ENCODE measurements at regions not wholly inside any gene's neighbourhood (a gene's known extent, or its start where the extent isn't known, plus 50 kb on each side); places are given as distances from the start of the nearest gene placed in this dataset.

DNA sequence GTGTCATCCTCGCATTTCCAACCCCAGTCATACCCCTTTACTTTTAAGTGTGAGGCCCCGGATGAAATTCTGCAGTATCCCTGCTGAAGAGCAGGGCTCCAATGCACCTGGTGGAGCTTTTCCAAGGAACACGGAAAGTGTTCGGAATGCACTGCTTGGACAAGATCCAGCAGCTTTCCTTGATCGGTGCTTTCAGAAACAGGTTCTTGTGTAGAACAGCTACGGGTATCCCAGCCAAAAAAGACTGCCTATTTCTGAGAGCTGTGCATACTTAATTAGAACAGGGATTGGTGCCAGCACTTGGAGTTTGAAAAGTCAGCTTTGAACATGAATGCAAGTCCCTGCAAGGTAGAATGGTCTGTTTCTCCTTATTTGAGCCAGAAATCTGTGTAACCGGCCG lies 87.2 kb upstream of the C1QTNF9B start:
- Mint-ChIP-seq H3K4me3 (no peak overlapping the region), H3K27me3 (ENCODE audit: low read depth in 2 of 2) (peaks cover 11 to 20% of the 10 kb centered on the region in 2 donors), H3K9me3 (no peaks in the 10 kb centered on the region), H3K36me3 (no peaks in the 10 kb centered on the region), H3K27ac (no peak overlapping the region), H3K4me1 (peaks cover 9 to 10% of the 10 kb centered on the region in 2 donors)
- no peaks in the 10 kb centered on the region for H3K36me3 ChIP-seq (ENCODE audit: control insufficient read depth, insufficient read depth, low read length)
- peaks cover 11% of the 10 kb centered on the region for H3K4me1 ChIP-seq (ENCODE audit: control insufficient read depth, insufficient read depth, low read length)
- no peaks in the 10 kb centered on the region for H3K9me3 ChIP-seq (ENCODE audit: control insufficient read depth, insufficient read depth, low read length)
- intact Hi-C loops (cut with micrococcal nuclease): loop anchor here (5.0 kb wide), 1 partner anchor 288 kb away; no protein-coding TSS in a partner anchor
- TF ChIP-seq CTCF (IDR thresholded peaks at IDR 0.05): no peak
- no peak overlapping the region for H3K27ac ChIP-seq (ENCODE audit: low read length)
- no peaks in the 10 kb centered on the region for H3K27me3 ChIP-seq (ENCODE audit: control insufficient read depth, insufficient read depth, low read length)
- 93% methylated on average over 8 of the region's 8 CpGs for WGBS (ENCODE audit: insufficient coverage)
- no peak overlapping the region for H3K4me3 ChIP-seq (ENCODE audit: low read length)
- no peak for DNase-seq
- no peak for ATAC-seq

GRCh38 chr13:23985060-23985459 lies 87.8 kb upstream of the C1QTNF9B start:
- DNase-seq: no peak
- H3K27ac ChIP-seq (ENCODE audit: low read length): no peak overlapping the region

GRCh38 chr13:23985839-23986238 lies 88.5 kb upstream of the C1QTNF9B start:
- H3K27ac ChIP-seq (ENCODE audit: low read length): no peak overlapping the region
- Mint-ChIP-seq H3K27me3 (ENCODE audit: low read depth in 2 of 2) (peaks cover 14 to 29% of the 10 kb centered on the region in 2 donors), H3K27ac (no peak overlapping the region), H3K9me3 (no peaks in the 10 kb centered on the region), H3K4me1 (no peaks in the 10 kb centered on the region), H3K4me3 (no peak overlapping the region), H3K36me3 (no peaks in the 10 kb centered on the region)
- no peak for DNase-seq
- intact Hi-C loops (cut with micrococcal nuclease): no loop called here
- no peaks in the 10 kb centered on the region for H3K9me3 ChIP-seq (ENCODE audit: control insufficient read depth, insufficient read depth, low read length)
- WGBS (ENCODE audit: insufficient coverage): 88% methylated on average over 11 of the region's 11 CpGs
- no peak overlapping the region for H3K4me3 ChIP-seq (ENCODE audit: low read length)
- no peaks in the 10 kb centered on the region for H3K4me1 ChIP-seq (ENCODE audit: control insufficient read depth, insufficient read depth, low read length)
- no peak for ATAC-seq
- no peak for TF ChIP-seq CTCF (IDR thresholded peaks at IDR 0.05)
- no peaks in the 10 kb centered on the region for H3K27me3 ChIP-seq (ENCODE audit: control insufficient read depth, insufficient read depth, low read length)
- no peaks in the 10 kb centered on the region for H3K36me3 ChIP-seq (ENCODE audit: control insufficient read depth, insufficient read depth, low read length)

More at GRCh38 chr13:23985060-23985459, 87.8 kb upstream of the C1QTNF9B start:
- H3K9me3 ChIP-seq (ENCODE audit: control insufficient read depth, insufficient read depth, low read length): no peaks in the 10 kb centered on the region
- Mint-ChIP-seq H3K4me3 (no peak overlapping the region), H3K27ac (no peak overlapping the region), H3K9me3 (no peaks in the 10 kb centered on the region), H3K36me3 (no peaks in the 10 kb centered on the region), H3K27me3 (ENCODE audit: low read depth in 2 of 2) (peaks cover 8 to 21% of the 10 kb centered on the region in 2 donors), H3K4me1 (peaks cover 4 to 5% of the 10 kb centered on the region in 2 donors)
- H3K27me3 ChIP-seq (ENCODE audit: control insufficient read depth, insufficient read depth, low read length): no peaks in the 10 kb centered on the region
- peaks cover 6% of the 10 kb centered on the region for H3K4me1 ChIP-seq (ENCODE audit: control insufficient read depth, insufficient read depth, low read length)
- ATAC-seq: no peak
- no peaks in the 10 kb centered on the region for H3K36me3 ChIP-seq (ENCODE audit: control insufficient read depth, insufficient read depth, low read length)
- TF ChIP-seq CTCF (IDR thresholded peaks at IDR 0.05): no peak
- 77% methylated on average over 7 of the region's 7 CpGs for WGBS (ENCODE audit: insufficient coverage)
- intact Hi-C loops (cut with micrococcal nuclease): no loop called here
- H3K4me3 ChIP-seq (ENCODE audit: low read length): no peak overlapping the region

GRCh38 chr13:23986619-23987018 lies 89.3 kb upstream of the C1QTNF9B start:
- Histone ChIP-seq H3K27me3 (ENCODE audit: control insufficient read depth, insufficient read depth, low read length) (no peaks in the 10 kb centered on the region), H3K4me1 (ENCODE audit: control insufficient read depth, insufficient read depth, low read length) (no peaks in the 10 kb centered on the region), H3K36me3 (ENCODE audit: control insufficient read depth, insufficient read depth, low read length) (no peaks in the 10 kb centered on the region), H3K4me3 (ENCODE audit: low read length) (no peak overlapping the region), H3K9me3 (ENCODE audit: control insufficient read depth, insufficient read depth, low read length) (no peaks in the 10 kb centered on the region), H3K27ac (ENCODE audit: low read length) (no peak overlapping the region)
- Mint-ChIP-seq H3K4me3 (no peak overlapping the region), H3K36me3 (no peaks in the 10 kb centered on the region), H3K27ac (no peak overlapping the region), H3K27me3 (ENCODE audit: low read depth in 2 of 2) (peaks cover 15 to 32% of the 10 kb centered on the region in 2 donors), H3K4me1 (no peaks in the 10 kb centered on the region), H3K9me3 (no peaks in the 10 kb centered on the region)
- WGBS (ENCODE audit: insufficient coverage): 94% methylated on average over 3 of the region's 3 CpGs
- TF ChIP-seq CTCF (IDR thresholded peaks at IDR 0.05): no peak
- ATAC-seq: no peak
- intact Hi-C loops (cut with micrococcal nuclease): no loop called here
- DNase-seq: no peak
